Loucy (cell line): ENCODE measurements at regions not wholly inside any gene's neighbourhood (a gene's known extent, or its start where the extent isn't known, plus 50 kb on each side); places are given as distances from the start of the nearest gene placed in this dataset.

Source experiments
- H2AFZ ChIP-seq: fragments of 200-600 bp; sonication (generic); 2 replicates; pipeline ENCODE4 v1.6.0; 2016; ENCODE audit warnings: antibody characterized with exemption, mild to moderate bottlenecking, low read length, moderate library complexity
- H3F3A ChIP-seq: fragments of 200-600 bp; 2 replicates; pipeline ENCODE4 v1.6.0; 2016; ENCODE audit warnings: antibody characterized with exemption, low read depth, mild to moderate bottlenecking
- H3K27me3 ChIP-seq: fragments of 200-600 bp; sonication (generic); 2 replicates; pipeline ENCODE4 v1.6.1; 2014; ENCODE audit warnings: low read length, mild to moderate bottlenecking; ENCODE audit not compliant: insufficient read depth, poor library complexity, severe bottlenecking
- H3K36me3 ChIP-seq: fragments of 200-600 bp; sonication (generic); 2 replicates; pipeline ENCODE4 v1.6.1; 2016; ENCODE audit warnings: low read length; ENCODE audit not compliant: insufficient read depth
- H3K4me1 ChIP-seq: fragments of 200-600 bp; sonication (generic); 2 replicates; pipeline ENCODE4 v1.5.1; 2014; ENCODE audit warnings: low read length, mild to moderate bottlenecking; ENCODE audit not compliant: insufficient read depth, poor library complexity, severe bottlenecking
- H3K4me2 ChIP-seq: fragments of 200-600 bp; sonication (generic); 2 replicates; pipeline ENCODE4 v1.6.0; 2014; ENCODE audit warnings: antibody characterized with exemption, low read length, low read depth, mild to moderate bottlenecking; ENCODE audit not compliant: poor library complexity, severe bottlenecking
- H3K4me3 ChIP-seq: fragments of 200-600 bp; sonication (generic); 2 replicates; pipeline ENCODE4 v1.5.1; 2014; ENCODE audit warnings: low read length, mild to moderate bottlenecking, mixed read lengths; ENCODE audit not compliant: poor library complexity, severe bottlenecking
- H3K79me2 ChIP-seq: fragments of 200-600 bp; sonication (generic); 2 replicates; pipeline ENCODE4 v1.6.1; 2014; ENCODE audit warnings: low read length; ENCODE audit not compliant: insufficient read depth
- H3K9ac ChIP-seq: fragments of 200-600 bp; sonication (generic); 2 replicates; pipeline ENCODE4 v1.6.0; 2014; ENCODE audit warnings: mild to moderate bottlenecking, low read depth, low read length, moderate library complexity; ENCODE audit not compliant: poor library complexity, severe bottlenecking
- H3K9me2 ChIP-seq: fragments of 200-600 bp; sonication (generic); replicated peaks from 2 replicates; pipeline ENCODE4 v1.6.1; 2016; ENCODE audit warnings: low read depth, low read length, mixed read lengths
- H3K9me3 ChIP-seq: fragments of 200-600 bp; sonication (generic); 2 replicates; pipeline ENCODE4 v1.6.1; 2014; ENCODE audit warnings: mild to moderate bottlenecking, antibody characterized with exemption, low read length, low read depth; ENCODE audit not compliant: insufficient read depth
- H4K20me1 ChIP-seq: fragments of 200-600 bp; sonication (generic); 2 replicates; pipeline ENCODE4 v1.6.0; 2014; ENCODE audit warnings: antibody characterized with exemption, low read length, mild to moderate bottlenecking; ENCODE audit not compliant: insufficient read depth, poor library complexity, severe bottlenecking
- EZH2phosphoT487 ChIP-seq: fragments of 200-600 bp; IDR thresholded peaks from 2 replicates; pipeline ENCODE4 v1.6.1; 2018; ENCODE audit warnings: antibody characterized with exemption, mild to moderate bottlenecking, moderate library complexity, borderline replicate concordance
- TF ChIP-seq, protein P1 (sequence below): fragments of 200-600 bp; sonication (generic); conservative IDR thresholded peaks from 2 replicates; pipeline ENCODE4 v1.5.1; 2014; ENCODE audit warnings: mild to moderate bottlenecking, antibody characterized with exemption, low read length

DNA sequence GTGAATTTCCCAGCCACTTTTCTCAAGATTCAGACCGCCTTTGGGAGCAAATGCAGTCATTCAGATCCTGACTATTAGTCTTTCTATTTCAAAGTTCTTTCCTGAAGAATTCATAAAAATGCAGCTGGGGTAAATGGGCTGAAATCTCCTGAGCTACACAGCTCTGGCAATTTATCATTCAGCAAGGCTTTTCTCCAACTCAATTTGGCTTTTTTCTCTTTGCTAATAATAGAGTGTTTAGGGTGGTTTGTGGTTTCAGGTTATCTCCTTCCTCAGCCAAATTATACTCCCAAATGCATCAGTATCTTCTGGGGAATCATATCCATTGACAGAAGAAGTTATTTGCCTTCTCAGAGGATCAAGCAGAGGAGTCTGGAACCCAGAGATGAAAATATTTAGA, 282.4 kb upstream of the SLC14A2 start:
- Histone ChIP-seq H3K79me2 (no peaks in the 10 kb centered on the region), H3K9ac (no peak overlapping the region), H3K9me3 (no peaks in the 10 kb centered on the region), H3K4me3 (no peak overlapping the region), H3K27me3 (no peaks in the 10 kb centered on the region), H3K4me2 (no peak overlapping the region), H3K4me1 (peaks cover 6% of the 10 kb centered on the region), H2AFZ (no peak overlapping the region), H3K36me3 (no peaks in the 10 kb centered on the region), H3K9me2 (no peaks in the 10 kb centered on the region), H4K20me1 (no peaks in the 10 kb centered on the region), H3F3A (no peaks in the 10 kb centered on the region)
- TF ChIP-seq EZH2phosphoT487: no peak
- TF ChIP-seq, protein P1, sequence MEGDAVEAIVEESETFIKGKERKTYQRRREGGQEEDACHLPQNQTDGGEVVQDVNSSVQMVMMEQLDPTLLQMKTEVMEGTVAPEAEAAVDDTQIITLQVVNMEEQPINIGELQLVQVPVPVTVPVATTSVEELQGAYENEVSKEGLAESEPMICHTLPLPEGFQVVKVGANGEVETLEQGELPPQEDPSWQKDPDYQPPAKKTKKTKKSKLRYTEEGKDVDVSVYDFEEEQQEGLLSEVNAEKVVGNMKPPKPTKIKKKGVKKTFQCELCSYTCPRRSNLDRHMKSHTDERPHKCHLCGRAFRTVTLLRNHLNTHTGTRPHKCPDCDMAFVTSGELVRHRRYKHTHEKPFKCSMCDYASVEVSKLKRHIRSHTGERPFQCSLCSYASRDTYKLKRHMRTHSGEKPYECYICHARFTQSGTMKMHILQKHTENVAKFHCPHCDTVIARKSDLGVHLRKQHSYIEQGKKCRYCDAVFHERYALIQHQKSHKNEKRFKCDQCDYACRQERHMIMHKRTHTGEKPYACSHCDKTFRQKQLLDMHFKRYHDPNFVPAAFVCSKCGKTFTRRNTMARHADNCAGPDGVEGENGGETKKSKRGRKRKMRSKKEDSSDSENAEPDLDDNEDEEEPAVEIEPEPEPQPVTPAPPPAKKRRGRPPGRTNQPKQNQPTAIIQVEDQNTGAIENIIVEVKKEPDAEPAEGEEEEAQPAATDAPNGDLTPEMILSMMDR: no peak

DNA sequence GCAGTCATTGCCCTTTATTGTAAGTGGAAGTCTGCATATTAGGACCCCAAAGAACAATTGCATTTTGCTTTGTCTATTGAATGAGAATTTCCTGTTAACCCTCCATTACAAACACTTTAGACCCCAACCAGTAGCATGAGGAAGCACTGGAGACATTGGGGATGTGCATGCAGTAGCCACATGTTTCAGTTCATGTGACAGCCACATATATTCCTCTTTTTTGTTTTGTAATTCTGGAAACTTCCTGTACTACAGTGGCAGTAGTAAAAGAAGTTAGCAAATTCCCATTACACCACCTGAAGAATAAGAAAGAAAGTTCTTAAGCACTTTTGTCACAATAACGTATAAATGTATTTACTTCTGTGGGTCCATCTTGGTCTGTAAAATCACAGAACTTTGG, 281.1 kb upstream of the SLC14A2 start:
- Histone ChIP-seq H2AFZ (no peak overlapping the region), H3K9ac (no peak overlapping the region), H3K27me3 (no peaks in the 10 kb centered on the region), H3K4me1 (peaks cover 6% of the 10 kb centered on the region), H3F3A (no peaks in the 10 kb centered on the region), H3K79me2 (no peaks in the 10 kb centered on the region), H3K4me3 (no peak overlapping the region), H3K4me2 (no peak overlapping the region), H4K20me1 (no peaks in the 10 kb centered on the region), H3K36me3 (no peaks in the 10 kb centered on the region), H3K9me2 (no peaks in the 10 kb centered on the region), H3K9me3 (no peaks in the 10 kb centered on the region)
- TF ChIP-seq, protein P1: no peak
- no peak for TF ChIP-seq EZH2phosphoT487

DNA sequence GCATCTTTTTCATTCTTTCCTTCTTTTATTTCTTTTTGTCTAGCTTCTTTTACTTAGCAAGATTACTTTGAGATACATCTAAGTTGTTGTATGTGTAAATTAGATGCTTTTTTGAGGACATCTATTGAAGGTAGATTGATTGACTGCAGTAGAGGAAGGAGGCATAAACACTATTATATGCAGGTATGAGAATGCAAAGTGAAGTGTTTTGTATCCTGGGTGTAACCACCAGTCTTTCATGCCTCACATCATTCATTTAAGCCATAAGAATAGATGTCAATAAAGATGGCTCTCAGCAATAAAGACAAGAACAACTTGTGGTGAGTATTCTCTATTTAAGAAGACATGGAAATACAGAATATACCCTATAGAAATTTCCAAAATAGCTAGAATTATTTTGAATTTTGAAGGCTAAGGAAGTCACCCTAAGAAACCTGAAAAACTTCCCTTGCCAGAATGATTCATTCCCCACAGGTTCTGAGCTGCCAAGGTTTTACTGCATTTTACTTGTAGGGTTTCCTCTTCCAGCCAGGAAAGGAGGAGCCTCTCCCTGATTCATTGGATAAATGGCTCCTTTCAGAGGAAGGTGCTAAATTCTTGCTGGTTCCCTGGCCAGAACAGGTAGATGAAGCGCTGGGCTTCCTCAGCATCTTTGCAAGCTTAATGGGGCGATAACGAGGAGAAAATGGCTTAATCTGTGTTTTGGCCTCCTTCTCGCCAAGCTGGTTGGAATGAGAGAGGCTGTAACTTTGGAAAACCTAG, 279.8 kb upstream of the SLC14A2 start:
- no peak overlapping the region for H3K9ac ChIP-seq
- no peak overlapping the region for H3K4me3 ChIP-seq
- TF ChIP-seq, protein P1: no peak
- no peaks in the 10 kb centered on the region for H3K79me2 ChIP-seq
- H3K36me3 ChIP-seq: no peaks in the 10 kb centered on the region
- no peaks in the 10 kb centered on the region for H3K9me3 ChIP-seq
- no peaks in the 10 kb centered on the region for H3K9me2 ChIP-seq
- H2AFZ ChIP-seq: no peak overlapping the region
- H3K4me2 ChIP-seq: no peak overlapping the region
- H3K4me1 ChIP-seq: peaks cover 6% of the 10 kb centered on the region
- H4K20me1 ChIP-seq: no peaks in the 10 kb centered on the region
- no peaks in the 10 kb centered on the region for H3K27me3 ChIP-seq
- H3F3A ChIP-seq: no peaks in the 10 kb centered on the region
